RWPE1 (cell line): ENCODE measurements at regions not wholly inside any gene's neighbourhood (a gene's known extent, or its start where the extent isn't known, plus 50 kb on each side); places are given as distances from the start of the nearest gene placed in this dataset.

Experiments used
- CTCF ChIA-PET: fragments of 350-600 bp; sonication (Branson Sonifier 250); formaldehyde crosslinking; extraction: SDS; loops from one replicate; lab custom pipeline; 2021; lab: Yijun Ruan, JAX
- POLR2A ChIA-PET: fragments of 400-600 bp; formaldehyde crosslinking; extraction: SDS; loops from one replicate; lab custom pipeline; 2020; ENCODE audit warnings: antibody characterized with exemption; ENCODE audit not compliant: low non-redundant PET; lab: Yijun Ruan, JAX
- DNase-seq: peaks from one replicate; pipeline ENCODE4 v3.0.0; 2012; ENCODE audit warnings: low spot score
- H3K27ac ChIP-seq: fragments of 450-650 bp; 2 replicates; pipeline ENCODE4 v1.5.1; 2017
- CTCF ChIP-seq: fragments of 450-650 bp; conservative IDR thresholded peaks from 2 replicates; pipeline ENCODE4 v1.5.1; 2017; ENCODE audit warnings: low read depth, mild to moderate bottlenecking

- ChIA-PET CTCF (no interaction called here), POLR2A (no interaction called here)
- H3K27ac ChIP-seq: no peak overlapping the region
Observed at GRCh38 chr13:21970918-21971317, 300.0 kb downstream of the FGF9 start.

GRCh38 chr13:21971662-21972621 is 301.1 kb downstream of the FGF9 start:
- DNase-seq: no peak
- CTCF ChIA-PET: no interaction called here
- no peak overlapping the region for H3K27ac ChIP-seq
- POLR2A ChIA-PET: no interaction called here
- no peak for TF ChIP-seq CTCF

More at GRCh38 chr13:21970918-21971317, 300.0 kb downstream of the FGF9 start:
- TF ChIP-seq CTCF: no peak
- DNase-seq: no peak

- ChIA-PET POLR2A (no interaction called here), CTCF (no interaction called here)
- no peak for TF ChIP-seq CTCF
- H3K27ac ChIP-seq: no peak overlapping the region
- DNase-seq: no peak
Observed at GRCh38 chr13:21973437-21974125, 302.7 kb downstream of the FGF9 start.

GRCh38 chr13:21974741-21975140 is 303.9 kb downstream of the FGF9 start:
- POLR2A ChIA-PET: no interaction called here

DNA sequence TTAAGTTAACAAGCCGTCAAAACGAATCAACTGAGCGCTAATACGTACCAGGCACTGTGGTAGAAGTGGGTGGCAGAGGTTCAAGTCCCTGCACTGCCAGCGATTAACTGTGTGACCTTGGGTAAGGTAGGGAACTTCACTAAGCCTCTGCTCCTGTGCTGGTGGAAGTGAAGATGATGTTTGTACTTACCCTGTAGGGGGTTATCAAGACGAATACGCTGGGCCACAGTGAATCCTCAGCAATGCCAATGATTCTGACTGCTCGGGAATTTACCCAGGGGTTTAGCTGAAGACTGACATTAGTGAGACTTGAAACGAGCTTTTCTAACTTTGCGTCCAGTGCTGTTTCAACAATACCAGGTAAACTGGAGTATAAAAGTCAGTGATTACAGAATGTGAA is 305.3 kb downstream of the FGF9 start:
- CTCF ChIA-PET: no interaction called here
- no peak overlapping the region for H3K27ac ChIP-seq
- no peak for DNase-seq
- POLR2A ChIA-PET: no interaction called here
- TF ChIP-seq CTCF: no peak

More at GRCh38 chr13:21974741-21975140, 303.9 kb downstream of the FGF9 start:
- no peak for TF ChIP-seq CTCF
- DNase-seq: no peak
- CTCF ChIA-PET: no interaction called here
- H3K27ac ChIP-seq: no peak overlapping the region

DNA sequence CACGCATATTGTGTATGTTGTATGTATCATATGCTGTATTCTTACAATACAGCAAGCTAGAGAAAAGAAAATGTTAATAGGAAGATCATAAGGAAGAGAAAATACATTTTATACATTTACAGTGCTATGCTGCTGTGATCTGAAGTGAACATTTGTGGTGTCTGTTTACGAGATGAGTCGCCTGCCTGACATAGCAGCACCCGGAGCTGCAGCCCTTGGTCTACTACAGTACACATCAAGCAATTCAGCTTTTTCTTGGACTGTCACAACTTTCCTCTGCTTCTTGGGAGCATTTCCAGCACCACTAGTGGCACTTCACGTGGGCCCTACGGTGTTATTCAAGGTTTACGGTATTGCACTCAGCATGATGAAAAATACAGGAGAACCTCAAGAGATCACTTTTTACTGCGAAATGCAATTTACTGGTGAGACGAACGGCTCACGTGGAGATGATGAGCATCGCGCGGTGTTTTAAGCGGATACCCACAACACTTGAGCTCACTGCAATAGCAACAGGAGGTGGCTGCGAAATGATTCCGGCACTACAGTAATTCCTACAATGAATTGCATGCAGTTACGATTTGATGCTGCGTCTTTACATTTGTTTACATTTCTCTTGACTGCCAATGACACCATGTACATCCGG is 308.4 kb downstream of the FGF9 start:
- POLR2A ChIA-PET: no interaction called here
- no peak for DNase-seq
- TF ChIP-seq CTCF: no peak
- no peak overlapping the region for H3K27ac ChIP-seq
- CTCF ChIA-PET: interaction anchor here (0.5 to 0.6 kb wide), 2 partner anchors 342 to 903 kb away, joined by 3 read pairs; no protein-coding TSS in a partner anchor
